Adrenal gland (tissue), 5 donors: ENCODE measurements at regions not wholly inside any gene's neighbourhood (a gene's known extent, or its start where the extent isn't known, plus 50 kb on each side); places are given as distances from the start of the nearest gene placed in this dataset.

ENCODE experiments used
- POLR2A ChIP-seq, 2 donors: fragments of 450-650 bp; IDR thresholded peaks; one replicate each; pipeline ENCODE4 v1.6.1; 2017; ENCODE audit warnings: antibody characterized with exemption in 2 of 2, mild to moderate bottlenecking in 2 of 2, moderate library complexity in 1 of 2
- TF ChIP-seq, protein P1 (sequence below), 6 experiments: fragments of 450-650 bp in 4 of 6; fragments of 200-600 bp in 2 of 6; sonication (generic) in 1 of 6; IDR thresholded peaks; 1 replicate in 5 of 6; 2 replicates in 1 of 6; pipeline versions ENCODE4 v1.5.1 to v1.8.0; 2016 to 2021; ENCODE audit warnings: antibody characterized with exemption in 6 of 6, mild to moderate bottlenecking in 2 of 6, moderate library complexity in 1 of 6
- donor health status: DM: no; HTN: no; CAD: no.

DNA sequence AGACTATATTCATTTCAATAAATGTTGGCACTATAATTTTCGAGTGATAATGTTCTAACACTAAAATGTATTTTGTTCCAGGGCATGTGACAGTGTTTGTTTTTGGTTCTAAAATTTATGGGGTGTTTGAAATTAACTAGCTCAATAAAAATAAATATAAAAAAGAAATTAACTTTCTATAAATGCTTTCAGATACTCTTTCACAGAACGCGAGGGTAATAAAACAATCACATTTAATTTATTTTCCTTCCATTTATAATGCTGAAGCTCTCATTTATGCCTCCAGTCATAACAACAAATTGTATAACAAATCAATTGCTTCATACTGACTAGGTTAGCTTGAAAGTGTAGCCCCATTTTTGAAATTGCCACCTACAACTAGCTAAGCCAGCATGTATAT lies 122.4 kb upstream of the GPM6A start:
- TF ChIP-seq, protein P1, sequence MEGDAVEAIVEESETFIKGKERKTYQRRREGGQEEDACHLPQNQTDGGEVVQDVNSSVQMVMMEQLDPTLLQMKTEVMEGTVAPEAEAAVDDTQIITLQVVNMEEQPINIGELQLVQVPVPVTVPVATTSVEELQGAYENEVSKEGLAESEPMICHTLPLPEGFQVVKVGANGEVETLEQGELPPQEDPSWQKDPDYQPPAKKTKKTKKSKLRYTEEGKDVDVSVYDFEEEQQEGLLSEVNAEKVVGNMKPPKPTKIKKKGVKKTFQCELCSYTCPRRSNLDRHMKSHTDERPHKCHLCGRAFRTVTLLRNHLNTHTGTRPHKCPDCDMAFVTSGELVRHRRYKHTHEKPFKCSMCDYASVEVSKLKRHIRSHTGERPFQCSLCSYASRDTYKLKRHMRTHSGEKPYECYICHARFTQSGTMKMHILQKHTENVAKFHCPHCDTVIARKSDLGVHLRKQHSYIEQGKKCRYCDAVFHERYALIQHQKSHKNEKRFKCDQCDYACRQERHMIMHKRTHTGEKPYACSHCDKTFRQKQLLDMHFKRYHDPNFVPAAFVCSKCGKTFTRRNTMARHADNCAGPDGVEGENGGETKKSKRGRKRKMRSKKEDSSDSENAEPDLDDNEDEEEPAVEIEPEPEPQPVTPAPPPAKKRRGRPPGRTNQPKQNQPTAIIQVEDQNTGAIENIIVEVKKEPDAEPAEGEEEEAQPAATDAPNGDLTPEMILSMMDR (IDR thresholded peaks at IDR 0.05), result no peak
- TF ChIP-seq POLR2A (IDR thresholded peaks at IDR 0.05), result no peak
